Breast epithelium (tissue), 3 donors: ENCODE measurements at regions not wholly inside any gene's neighbourhood (a gene's known extent, or its start where the extent isn't known, plus 50 kb on each side); places are given as distances from the start of the nearest gene placed in this dataset.

ENCODE experiments used
- POLR2AphosphoS5 ChIP-seq, 3 donors: sonication (generic); formaldehyde crosslinking; IDR thresholded peaks; one replicate each; pipeline ENCODE4 v1.6.1; 2017; ENCODE audit warnings: antibody characterized with exemption in 3 of 3
- TF ChIP-seq, protein P1 (sequence below), 3 donors: fragments of 450-650 bp; IDR thresholded peaks; one replicate each; pipeline ENCODE4 v1.5.1; 2016 to 2017; ENCODE audit warnings: antibody characterized with exemption in 3 of 3, mild to moderate bottlenecking in 3 of 3, moderate library complexity in 3 of 3

DNA sequence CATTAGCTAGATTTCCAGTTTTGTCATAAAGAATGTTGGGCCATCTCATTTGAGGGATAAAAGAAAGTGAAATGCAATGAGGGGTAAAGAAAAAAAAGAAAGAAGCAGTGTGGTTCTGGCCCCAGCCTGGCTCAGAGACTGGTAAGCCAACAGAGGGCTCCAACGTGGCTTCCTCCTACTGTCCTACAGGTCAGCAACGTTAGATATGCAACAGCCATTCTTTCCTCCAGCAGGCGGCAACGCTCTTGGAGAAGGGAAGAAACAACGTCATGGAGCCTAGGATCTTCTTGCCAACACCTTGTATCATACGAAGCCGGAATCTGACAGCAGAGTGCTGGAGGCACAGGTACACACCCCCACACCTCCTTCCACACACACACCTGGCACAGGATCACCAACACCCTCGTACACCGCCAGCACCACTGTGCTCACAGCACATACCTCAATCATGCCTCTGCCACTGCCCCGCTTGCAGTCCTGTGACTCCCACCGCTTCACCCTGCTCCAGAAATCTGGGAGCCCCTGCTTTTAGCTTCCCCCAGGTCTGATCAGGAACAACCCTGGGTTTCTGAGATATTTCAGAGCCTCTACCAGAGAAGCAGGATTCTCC lies 102.8 kb downstream of the RPAP3 start:
- TF ChIP-seq, protein P1, sequence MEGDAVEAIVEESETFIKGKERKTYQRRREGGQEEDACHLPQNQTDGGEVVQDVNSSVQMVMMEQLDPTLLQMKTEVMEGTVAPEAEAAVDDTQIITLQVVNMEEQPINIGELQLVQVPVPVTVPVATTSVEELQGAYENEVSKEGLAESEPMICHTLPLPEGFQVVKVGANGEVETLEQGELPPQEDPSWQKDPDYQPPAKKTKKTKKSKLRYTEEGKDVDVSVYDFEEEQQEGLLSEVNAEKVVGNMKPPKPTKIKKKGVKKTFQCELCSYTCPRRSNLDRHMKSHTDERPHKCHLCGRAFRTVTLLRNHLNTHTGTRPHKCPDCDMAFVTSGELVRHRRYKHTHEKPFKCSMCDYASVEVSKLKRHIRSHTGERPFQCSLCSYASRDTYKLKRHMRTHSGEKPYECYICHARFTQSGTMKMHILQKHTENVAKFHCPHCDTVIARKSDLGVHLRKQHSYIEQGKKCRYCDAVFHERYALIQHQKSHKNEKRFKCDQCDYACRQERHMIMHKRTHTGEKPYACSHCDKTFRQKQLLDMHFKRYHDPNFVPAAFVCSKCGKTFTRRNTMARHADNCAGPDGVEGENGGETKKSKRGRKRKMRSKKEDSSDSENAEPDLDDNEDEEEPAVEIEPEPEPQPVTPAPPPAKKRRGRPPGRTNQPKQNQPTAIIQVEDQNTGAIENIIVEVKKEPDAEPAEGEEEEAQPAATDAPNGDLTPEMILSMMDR (IDR thresholded peaks at IDR 0.05) = no peak
- TF ChIP-seq POLR2AphosphoS5 (IDR thresholded peaks at IDR 0.05) = no peak
